ENCODE measurements at regions not wholly inside any gene's neighbourhood (a gene's known extent, or its start where the extent isn't known, plus 50 kb on each side); places are given as distances from the start of the nearest gene placed in this dataset.
"Not testable (repeated sequence)": the region's sequence is repeated elsewhere in the genome, so short reads cannot be mapped to it uniquely, and the experiment has no call there.

DNA sequence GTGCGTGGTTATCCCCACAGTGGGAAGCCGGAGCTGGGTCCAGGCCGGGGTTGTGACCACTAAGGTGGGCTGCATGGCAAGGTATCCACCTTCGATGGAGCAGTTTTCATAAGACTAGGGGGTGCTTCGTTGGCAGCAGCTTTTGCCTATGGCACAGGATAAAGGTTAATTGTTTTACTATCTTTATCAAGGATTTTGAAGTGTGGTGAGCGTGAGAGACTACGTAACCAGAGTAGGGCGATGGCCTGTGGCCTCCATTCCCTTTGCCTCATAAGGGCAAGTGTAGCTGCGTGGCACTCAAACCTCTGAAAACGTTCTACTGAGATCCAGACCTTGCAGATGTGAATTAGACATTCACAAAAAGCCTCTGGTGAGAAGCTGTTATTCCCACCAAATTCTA is 206.6 kb downstream of the ACKR3 start:
- DNase-seq (ENCODE audit: low spot score), result peak; percentile 50
- intact Hi-C loops (cut with DNase I), result no loop called here

DNA sequence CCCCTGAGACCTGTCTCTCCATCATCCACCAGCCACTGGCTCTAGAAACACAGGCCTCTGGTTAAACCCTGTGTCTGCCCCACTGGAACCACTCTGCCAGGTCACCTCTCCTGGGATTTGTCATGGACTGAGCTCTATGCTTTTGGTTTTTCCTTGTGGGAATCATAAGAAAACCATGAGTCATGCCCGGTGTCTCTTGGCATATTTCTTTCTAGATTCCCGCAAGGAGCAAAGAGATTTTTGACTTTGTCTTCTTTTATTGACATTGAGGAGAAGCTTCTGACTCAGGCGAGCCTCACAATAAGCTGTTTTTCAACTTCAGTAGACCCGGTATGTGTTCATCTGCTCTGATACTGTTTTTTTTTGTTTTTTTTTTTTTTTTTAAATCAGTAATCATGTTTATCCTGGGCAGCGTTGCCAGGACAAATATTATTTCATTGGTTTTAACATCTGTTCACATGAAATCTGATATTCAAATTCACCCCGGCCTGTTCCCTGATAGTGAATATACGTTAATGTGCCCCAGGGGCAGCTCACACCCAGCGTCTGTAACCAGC is 207.1 kb downstream of the ACKR3 start:
- intact Hi-C loops (cut with DNase I), result no loop called here
- peak; percentile 86 for DNase-seq (ENCODE audit: low spot score)

DNA sequence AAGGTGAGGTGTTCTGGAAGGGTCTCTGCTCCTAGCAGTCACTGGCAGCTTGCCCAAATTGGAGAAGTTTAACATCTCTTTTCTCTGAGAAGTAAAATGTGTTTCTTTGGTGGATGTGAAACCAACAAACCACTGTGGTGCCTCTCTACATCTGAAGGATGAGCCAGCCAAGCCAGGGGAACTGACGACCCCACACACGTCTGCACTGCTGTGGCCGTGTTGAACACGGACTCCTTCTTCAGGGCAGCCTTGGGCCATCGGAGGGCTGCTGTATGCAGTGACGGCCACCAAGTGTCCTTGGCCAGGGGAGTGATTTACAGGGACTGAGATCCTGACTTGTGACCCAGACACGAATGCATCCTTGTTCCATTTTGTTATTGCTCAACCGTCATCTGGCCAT is 207.8 kb downstream of the ACKR3 start:
- peak; percentile 18 for DNase-seq (ENCODE audit: low spot score)
- intact Hi-C loops (cut with DNase I), result no loop called here

DNA sequence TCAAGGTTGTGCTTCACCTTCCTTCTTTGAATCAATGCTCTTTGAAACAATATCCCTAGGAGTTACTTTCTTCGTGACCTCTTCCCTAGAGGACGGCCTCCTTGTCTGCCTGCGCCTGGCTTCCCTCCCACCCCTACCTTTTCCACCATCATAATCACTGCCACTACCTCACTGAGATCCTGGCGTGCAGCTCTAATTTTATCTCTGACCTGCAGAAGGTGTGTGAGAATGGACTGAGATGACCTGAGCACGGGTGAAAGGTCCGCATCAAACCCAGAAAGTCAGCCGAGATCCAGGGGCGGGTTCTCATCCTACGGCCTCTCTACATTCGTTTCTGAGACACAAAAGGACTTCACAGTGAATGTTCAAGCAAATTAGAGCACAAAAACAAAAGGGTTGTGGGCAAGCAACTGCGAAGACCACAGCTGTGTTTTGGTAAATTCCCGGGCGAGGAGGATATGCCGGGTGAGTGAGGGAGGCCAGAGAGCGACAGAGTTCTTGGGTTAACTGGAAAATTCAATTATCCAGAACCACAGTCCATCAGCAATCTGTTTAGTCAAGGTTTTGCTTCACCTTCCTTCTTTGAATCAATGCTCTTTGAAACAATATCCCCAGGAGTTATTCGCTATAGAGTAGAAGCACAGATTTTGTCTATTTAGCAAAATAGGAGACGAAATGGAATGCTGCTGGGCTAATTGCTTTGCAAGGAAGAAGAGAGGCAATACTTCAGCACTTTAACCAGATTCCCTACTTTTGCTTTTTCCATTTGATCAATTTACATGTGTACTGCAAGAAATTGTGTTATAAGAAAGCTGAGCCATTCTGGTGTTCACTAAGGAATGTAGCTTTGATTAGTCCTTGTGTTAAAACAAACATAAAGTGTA is 212.6 kb downstream of the ACKR3 start:
- DNase-seq (ENCODE audit: low spot score), result peak; percentile 19
- intact Hi-C loops (cut with DNase I), result loop anchor here in 1 of 2 donors (10.0 kb wide), 1 partner anchor 207 kb away; no protein-coding TSS in a partner anchor

DNA sequence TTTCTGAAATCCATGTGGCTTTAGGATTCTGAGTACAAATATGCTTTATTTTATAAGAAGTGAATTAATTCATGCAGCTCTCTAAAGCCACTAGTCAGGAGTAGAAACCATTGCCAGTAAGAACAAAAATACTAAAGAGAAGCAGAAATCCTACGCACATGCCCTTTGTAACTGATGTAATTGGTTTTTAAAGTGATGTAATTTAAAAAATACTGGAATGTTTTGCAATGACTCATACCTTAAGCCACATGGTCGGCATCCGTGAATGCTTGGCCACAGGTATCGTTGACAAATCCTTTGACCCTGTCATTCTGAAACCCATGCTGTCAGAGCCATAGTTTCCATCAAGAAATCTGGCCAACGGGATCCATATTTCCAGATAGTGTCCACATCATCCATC is 213.3 kb downstream of the ACKR3 start:
- intact Hi-C loops (cut with DNase I), result loop anchor here in 1 of 2 donors (10.0 kb wide), 1 partner anchor 208 kb away; no protein-coding TSS in a partner anchor
- peak; percentile 17 for DNase-seq (ENCODE audit: low spot score)

DNA sequence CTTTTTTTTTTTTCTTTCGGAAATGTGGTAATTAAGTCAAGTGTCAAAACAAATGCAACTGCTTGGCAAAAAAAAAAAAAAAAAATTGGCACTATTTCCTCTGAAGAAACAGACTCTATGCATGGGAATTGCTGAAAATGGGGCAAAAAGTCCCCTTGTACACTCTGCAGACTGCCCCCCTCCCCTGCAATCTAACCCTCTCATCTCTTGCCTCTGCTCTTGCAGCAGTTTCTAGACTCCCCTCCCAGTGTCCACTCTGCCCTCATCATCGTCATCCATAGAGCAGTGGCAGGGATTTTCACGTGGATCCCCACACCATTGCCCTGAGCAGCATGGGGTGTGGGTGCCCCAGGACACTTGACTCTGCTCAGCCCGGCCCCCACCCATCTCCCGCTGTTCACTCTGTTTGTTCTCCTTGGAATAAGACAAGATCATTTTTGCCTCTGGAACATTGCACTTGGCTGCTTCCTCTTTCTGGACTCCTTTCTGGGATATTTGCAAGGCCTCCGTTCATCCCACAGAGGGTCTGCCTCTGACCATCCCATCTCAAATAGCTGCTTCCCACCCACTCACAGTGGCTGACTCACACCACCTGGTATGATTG is 213.9 kb downstream of the ACKR3 start:
- intact Hi-C loops (cut with DNase I), result loop anchor here in 1 of 2 donors (10.0 kb wide), 1 partner anchor 209 kb away; no protein-coding TSS in a partner anchor
- peak; percentile 64 for DNase-seq (ENCODE audit: low spot score)

DNA sequence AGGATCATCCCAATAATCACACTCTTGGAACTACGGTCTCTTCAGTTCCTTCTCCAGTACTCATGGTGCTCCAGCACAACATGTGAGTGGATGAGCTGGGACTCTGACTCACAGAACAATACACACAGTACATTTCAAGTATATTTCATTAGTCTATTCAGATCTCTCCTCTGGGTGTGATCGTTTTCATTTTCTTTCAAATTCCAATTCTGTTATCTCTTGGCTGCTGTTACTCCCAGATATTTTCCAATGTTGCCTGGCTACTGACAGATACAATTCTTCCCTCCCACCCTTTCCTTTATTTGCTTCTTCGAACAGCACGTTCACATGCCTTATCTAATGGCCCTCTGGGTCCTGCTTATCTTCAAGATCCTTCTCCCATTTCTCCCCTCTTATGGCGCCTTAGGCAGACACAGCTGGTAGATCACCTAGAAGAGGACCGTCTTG is 216.0 kb downstream of the ACKR3 start:
- peak; percentile 40 for DNase-seq (ENCODE audit: low spot score)
- intact Hi-C loops (cut with DNase I), result loop anchor here in 1 of 2 donors (10.0 kb wide), 1 partner anchor 211 kb away; no protein-coding TSS in a partner anchor

DNA sequence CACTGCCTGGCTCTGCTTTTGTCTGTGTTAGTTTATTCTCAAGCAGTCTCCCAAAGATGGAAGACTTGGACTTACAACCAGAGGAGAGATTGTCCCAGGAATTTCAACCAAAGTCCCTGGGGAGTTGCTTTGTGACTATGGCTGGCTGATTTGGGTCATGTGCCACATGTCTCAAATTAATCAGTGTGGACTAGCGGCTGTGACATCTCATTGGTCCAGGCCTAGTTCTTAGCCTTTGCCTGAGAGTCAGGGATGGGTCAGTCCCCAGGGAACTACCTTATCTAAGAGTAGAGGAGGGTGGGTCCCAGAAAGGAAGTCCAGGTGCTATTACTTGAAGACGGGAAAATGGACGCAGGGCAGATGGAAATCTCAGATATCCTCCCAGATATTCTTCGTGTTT is 217.1 kb downstream of the ACKR3 start:
- DNase-seq (ENCODE audit: low spot score), result no peak
- intact Hi-C loops (cut with DNase I), result loop anchor here in 1 of 2 donors (10.0 kb wide), 1 partner anchor 212 kb away; no protein-coding TSS in a partner anchor

DNA sequence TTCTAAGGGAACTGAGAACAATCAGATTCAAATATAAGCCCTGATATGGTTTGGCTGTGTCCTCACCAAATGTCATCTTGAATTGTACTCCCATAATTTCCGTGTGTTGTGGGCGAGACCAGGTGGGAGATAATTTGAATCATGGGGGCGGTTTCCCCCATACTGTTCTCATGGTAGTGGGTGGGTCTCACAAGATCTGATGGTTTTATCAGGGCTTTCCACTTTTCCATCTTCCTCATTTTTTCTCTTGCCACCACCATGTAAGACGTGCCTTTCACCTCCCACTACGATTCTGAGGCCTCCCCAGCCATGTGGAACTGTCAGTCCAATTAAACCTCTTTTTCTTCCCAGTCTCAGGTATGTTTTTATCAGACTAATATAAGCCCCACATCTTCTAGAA is 217.8 kb downstream of the ACKR3 start:
- not testable (repeated sequence) for DNase-seq (ENCODE audit: low spot score)
- intact Hi-C loops (cut with DNase I), result loop anchor here in 1 of 2 donors (10.0 kb wide), 1 partner anchor 213 kb away; no protein-coding TSS in a partner anchor

DNA sequence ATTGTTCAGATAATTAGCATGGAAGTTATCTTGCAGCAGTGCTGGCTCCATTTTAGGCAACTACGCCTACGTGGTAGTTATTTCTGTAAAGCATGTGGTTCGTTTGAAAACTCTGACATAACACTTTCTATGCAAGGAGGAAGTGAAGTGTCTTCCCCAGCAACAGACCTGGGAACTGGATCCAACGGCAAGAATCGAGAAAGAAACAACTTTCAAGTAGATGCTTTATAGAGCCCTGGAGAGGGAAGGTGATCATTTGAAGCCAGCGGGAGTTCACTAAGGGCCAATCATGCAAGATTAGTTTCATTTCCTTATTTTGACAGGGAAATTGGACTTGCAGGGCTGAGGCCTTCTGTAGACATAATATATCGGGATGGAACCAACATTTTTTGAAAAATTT is 218.3 kb downstream of the ACKR3 start:
- no peak for DNase-seq (ENCODE audit: low spot score)

DNA sequence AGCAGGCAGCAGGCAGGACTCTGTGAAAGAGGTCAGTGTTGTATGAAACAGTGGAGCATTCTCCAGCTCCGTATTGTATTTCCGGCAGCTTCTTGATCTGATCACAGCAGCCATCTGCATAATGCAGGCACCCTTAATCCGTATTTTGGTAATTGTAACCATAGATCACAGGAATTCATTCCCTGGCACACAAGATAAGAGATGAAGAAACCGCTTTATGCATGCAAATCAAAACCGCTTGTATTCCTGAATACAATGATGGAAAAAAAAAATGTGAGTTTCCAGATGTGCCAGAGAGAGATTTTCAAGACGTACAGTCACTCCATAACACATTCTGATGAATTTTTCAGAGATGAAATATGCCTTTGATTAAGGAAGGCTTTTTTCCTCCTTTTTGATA is 221.3 kb downstream of the ACKR3 start:
- intact Hi-C loops (cut with DNase I), result loop anchor here in 1 of 2 donors (10.0 kb wide), 1 partner anchor 146 kb away; no protein-coding TSS in a partner anchor
- DNase-seq (ENCODE audit: low spot score), result peak; percentile 16

More for the DNA sequence above, 218.3 kb downstream of the ACKR3 start:
- intact Hi-C loops (cut with DNase I), result loop anchor here in 1 of 2 donors (10.0 kb wide), 1 partner anchor 213 kb away; no protein-coding TSS in a partner anchor

DNA sequence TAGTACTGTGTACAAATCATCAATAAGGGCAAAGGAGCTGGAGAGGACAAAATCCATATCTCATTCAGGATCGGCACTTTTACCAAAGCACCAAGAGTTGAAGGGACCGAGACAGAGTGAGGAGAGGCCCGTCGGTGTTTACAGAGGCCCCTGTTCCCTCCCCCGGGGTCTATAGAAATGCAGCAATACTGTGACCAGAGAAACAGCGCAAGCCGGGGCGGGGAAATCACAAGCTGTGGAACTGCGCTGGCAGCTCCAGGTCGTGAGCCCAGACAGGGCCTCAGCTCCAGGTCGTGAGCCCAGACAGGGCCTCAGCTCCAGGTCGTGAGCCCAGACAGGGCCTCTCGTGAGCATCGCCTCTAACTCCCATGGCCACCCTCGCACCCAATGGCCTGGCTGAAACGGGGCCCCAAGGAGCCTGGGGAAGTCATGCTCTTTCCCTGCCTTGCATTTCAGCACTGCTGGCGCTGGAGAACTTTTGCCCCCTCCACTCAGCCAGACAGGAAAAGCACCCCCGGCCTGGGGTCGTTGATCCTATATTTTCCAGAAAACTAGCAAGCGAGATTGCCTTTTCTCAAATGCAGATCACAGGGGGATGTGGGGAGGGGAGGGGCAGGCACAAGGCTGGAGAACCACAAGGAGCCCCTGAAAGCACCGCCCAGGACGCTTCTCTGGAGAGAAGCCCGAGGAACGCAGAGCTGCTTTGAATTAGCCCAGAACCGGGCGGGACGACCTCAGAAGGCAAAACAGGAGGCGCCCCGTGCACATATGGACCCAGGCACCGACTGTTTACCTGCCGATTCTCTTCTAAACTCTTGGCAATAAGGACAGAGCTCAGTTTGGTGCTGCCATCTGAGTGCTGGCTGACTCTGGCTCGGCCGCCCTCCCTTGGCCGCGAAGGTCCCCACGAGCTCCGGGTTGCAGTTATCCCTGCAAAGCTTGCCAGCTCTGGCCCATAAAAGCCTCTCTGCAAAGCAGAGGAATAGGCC is 223.7 kb downstream of the ACKR3 start:
- intact Hi-C loops (cut with DNase I), result loop anchor here in 1 of 2 donors (10.0 kb wide), 1 partner anchor 149 kb away; no protein-coding TSS in a partner anchor
- DNase-seq (ENCODE audit: low spot score), result peak; percentile 60

DNA sequence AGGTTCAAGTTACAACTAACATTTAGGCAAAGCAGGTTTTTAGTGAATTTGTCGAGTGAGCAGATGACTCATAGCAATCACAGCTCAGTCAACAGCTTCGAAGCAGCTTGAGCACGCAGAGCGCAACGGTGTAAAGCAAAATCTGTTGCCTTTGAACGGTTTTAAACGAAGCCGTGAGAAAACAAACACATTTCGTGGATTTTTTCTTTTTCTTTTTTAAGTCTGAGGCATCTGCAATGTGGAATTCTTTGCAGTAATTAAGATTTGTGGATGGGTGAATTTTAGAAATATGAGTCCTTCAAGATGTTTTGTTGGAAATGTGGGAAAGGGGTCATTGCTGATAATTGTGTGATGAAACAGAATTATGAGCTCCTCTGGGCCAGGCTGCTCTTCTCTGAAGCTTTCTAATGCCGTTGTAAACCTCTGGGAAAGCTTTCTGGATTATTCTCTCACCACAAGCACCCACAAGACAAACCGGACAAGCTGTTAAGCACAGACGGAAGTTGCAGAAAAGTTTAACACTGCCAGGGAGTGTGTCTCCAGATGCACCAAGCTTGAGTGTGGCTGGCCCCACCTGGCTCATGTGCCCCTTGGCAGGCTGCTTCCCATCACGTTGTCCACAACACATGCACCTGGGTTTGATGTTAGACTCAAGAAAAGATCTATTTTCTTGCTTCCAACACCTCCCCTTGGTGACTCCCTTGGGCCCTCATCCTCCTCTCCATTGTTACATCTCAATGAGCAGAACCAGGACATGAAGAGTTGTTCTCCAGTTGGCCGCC is 224.7 kb downstream of the ACKR3 start:
- DNase-seq (ENCODE audit: low spot score), result peak; percentile 45
- intact Hi-C loops (cut with DNase I), result loop anchor here in 1 of 2 donors (10.0 kb wide), 1 partner anchor 150 kb away; no protein-coding TSS in a partner anchor

DNA sequence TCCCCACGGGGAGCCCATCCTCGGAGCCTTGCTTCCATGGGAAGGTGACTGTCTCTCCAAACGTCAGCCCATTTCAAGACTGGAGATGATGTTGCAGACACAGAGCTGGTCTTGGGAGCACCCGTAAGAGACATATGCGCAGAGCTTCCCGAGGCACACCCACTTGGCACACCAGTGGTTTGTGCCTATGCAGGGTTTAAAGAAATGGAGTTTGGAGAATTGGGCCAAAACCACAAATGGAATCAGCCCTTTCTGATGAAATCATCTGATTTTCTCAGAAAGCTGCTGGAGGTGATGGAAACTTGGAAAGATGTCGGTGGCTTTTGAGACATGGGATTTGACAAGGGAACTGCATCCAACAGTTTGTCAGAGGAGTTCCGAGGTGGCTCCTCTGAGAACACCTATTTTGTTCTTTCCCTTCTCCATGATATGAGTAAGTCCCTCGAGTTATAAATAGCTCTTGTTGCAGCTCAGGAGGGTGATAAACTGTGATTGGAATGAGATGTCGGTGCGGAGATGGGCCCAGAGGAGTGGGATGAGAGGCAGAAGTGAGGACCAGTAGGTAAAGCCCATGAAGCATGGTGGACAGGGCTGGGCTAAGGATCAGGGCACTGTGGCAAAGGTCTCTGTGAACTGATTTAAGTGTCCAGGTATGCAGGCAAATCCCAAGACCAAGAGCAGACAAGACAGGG is 225.7 kb downstream of the ACKR3 start:
- DNase-seq (ENCODE audit: low spot score), result peak; percentile 19
- intact Hi-C loops (cut with DNase I), result loop anchor here in 1 of 2 donors (10.0 kb wide), 1 partner anchor 151 kb away; no protein-coding TSS in a partner anchor

DNA sequence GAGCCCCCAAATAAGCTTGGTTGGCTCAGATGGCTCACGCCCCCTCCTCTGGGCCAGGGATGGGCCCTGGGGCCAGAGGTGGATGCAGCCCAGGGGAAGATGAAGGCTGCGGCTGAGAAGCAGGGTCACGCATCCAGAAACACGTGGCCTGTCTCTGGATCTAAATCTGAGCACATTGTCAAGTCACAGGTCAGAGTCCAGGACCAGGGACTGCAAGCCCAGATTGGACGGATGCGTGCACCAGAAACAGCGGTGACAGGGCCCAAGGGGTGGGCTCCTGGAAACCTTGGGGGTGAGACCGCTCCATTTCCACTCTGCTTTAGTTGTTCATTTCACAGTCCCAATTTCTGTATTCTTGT is 226.2 kb downstream of the ACKR3 start:
- peak; percentile 49 for DNase-seq (ENCODE audit: low spot score)
- intact Hi-C loops (cut with DNase I), result loop anchor here in 1 of 2 donors (10.0 kb wide), 1 partner anchor 151 kb away; no protein-coding TSS in a partner anchor

DNA sequence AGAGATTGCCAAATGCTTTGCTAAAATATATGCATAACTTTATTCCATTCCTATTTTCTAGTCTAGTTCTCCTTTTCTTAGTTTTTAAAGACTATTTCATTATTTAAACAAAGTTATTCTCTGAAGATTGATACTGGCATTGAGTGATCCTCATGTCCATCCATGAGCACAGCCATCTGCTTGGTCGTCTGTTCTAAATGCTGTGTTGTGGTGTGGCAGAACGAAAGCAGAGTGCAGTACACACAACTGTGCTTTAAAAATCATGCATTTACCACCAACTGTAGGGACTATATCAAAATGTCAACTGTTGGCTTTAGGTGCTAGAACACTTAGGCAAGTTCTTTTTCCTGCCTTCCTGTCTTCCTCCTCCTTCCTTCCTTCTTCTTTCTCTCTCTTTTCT is 226.6 kb downstream of the ACKR3 start:
- intact Hi-C loops (cut with DNase I), result loop anchor here in 1 of 2 donors (10.0 kb wide), 1 partner anchor 151 kb away; no protein-coding TSS in a partner anchor

DNA sequence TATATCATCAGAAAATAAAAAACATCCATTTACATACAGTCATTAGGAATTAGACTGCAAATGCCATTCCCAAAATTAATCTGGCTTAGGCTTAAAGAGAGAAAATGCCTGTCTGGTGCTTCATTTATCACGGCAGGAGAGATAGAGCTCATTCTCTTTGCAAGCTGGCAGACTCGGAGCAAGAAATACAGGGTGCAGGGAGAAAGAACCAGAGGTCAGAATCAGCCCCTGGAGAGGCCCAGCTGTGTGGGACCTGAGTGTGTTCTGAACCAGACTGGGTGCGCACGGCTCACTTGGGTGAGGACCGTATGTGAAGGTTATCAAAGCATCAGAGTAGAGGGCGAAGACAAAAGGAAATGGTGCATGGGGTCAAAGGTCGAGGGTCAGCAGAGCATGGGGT is 227.8 kb downstream of the ACKR3 start:
- intact Hi-C loops (cut with DNase I), result loop anchor here in 1 of 2 donors (10.0 kb wide), 1 partner anchor 153 kb away; no protein-coding TSS in a partner anchor
- no peak for DNase-seq (ENCODE audit: low spot score)

More for the DNA sequence above, 226.6 kb downstream of the ACKR3 start:
- DNase-seq (ENCODE audit: low spot score), result no peak

Data from posterior vena cava (tissue), 2 donors.